ENCODE measurements at regions not wholly inside any gene's neighbourhood (a gene's known extent, or its start where the extent isn't known, plus 50 kb on each side); places are given as distances from the start of the nearest gene placed in this dataset.

DNA sequence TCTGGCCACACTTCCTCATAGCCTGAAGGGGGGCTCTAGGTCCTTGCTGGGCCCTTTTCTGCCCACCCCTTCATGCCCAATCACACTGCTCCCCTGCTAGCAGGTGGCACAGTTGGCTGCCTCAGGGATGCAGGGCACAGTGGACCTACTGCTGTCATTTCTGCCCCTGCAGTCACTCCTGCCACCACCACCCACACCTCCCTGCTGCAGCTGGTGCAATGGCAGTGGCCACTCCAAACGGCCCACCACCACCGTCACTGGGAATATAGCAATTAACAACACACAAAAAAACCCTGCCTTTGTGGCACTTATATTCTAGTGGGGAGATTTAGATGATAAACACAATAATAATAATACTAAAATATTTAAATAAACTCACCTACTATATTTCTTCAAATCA is 162.4 kb upstream of the DUSP10 start:
- H3K4me3 ChIP-seq = no peak overlapping the region
- TF ChIP-seq POLR2AphosphoS5 (IDR thresholded peaks at IDR 0.05) (no peak), EP300 (IDR thresholded peaks at IDR 0.05) (no peak), POLR2A (IDR thresholded peaks at IDR 0.05) (no peak)
- TF ChIP-seq, protein P1, sequence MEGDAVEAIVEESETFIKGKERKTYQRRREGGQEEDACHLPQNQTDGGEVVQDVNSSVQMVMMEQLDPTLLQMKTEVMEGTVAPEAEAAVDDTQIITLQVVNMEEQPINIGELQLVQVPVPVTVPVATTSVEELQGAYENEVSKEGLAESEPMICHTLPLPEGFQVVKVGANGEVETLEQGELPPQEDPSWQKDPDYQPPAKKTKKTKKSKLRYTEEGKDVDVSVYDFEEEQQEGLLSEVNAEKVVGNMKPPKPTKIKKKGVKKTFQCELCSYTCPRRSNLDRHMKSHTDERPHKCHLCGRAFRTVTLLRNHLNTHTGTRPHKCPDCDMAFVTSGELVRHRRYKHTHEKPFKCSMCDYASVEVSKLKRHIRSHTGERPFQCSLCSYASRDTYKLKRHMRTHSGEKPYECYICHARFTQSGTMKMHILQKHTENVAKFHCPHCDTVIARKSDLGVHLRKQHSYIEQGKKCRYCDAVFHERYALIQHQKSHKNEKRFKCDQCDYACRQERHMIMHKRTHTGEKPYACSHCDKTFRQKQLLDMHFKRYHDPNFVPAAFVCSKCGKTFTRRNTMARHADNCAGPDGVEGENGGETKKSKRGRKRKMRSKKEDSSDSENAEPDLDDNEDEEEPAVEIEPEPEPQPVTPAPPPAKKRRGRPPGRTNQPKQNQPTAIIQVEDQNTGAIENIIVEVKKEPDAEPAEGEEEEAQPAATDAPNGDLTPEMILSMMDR (IDR thresholded peaks at IDR 0.05) = no peak
- no peak for DNase-seq

DNA sequence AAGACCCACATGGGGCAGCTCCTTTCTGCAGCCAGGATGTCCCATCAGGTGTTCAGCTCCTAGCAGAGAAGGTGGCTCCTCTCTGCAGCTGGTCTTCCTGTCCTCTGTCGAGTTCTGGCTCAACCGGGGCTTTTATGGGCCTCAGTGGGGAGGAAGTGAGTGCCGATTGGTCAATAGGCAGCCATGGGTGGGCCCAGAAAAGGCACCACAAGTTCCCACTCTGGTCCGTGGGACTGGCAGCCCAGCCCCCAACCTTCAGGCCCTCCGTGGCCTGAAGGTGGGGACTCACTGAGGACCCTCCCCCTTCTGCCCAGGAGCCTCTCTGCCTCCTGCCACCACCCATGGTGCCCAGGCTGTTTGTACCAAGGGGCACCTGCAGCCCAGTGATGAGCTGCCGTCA is 161.7 kb upstream of the DUSP10 start:
- 82 to 83% methylated on average over 6 of the region's 6 CpGs for WGBS, 2 donors
- no peak for DNase-seq
- Histone ChIP-seq H3K9me3 (no peaks in the 10 kb centered on the region), H3K4me1 (peaks cover 0 to 4% (median 0%) of the 10 kb centered on the region in 4 donors), H3K27me3 (no peaks in the 10 kb centered on the region), H3K27ac (no peak overlapping the region), H3K36me3 (no peaks in the 10 kb centered on the region), H3K4me3 (no peak overlapping the region)
- intact Hi-C loops (cut with DNase I) = no loop called here
- TF ChIP-seq POLR2A (IDR thresholded peaks at IDR 0.05) = no peak
- TF ChIP-seq POLR2AphosphoS5 (IDR thresholded peaks at IDR 0.05) = no peak
- TF ChIP-seq, protein P1 (IDR thresholded peaks at IDR 0.05) = no peak
- TF ChIP-seq EP300 (IDR thresholded peaks at IDR 0.05) = no peak

More for the DNA sequence above, 162.4 kb upstream of the DUSP10 start:
- 82 to 91% methylated on average over 2 of the region's 2 CpGs for WGBS, 2 donors
- Histone ChIP-seq H3K27ac (no peak overlapping the region), H3K4me1 (peaks cover 0 to 4% (median 0%) of the 10 kb centered on the region in 4 donors), H3K27me3 (no peaks in the 10 kb centered on the region), H3K36me3 (no peaks in the 10 kb centered on the region), H3K9me3 (no peaks in the 10 kb centered on the region)
- intact Hi-C loops (cut with DNase I) = no loop called here

DNA sequence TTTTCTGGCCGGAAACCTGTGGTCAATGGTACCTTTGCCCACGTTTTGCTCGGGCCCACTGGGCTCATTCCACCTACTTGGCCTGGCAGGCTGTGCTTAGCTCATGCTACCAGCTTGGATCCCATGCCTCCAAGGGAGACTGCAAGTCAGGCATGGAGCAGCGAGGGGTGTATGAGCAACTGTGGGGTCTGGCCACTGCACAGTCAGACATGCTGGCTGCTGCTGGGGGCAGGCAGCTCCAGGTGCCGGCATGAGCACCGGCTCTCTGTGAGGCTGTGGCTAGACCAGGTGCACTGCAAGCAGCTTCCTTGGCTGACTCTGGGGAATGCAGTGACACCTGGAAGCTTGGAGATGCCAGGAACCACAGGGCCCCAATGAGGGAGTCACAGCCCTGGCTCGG is 161.1 kb upstream of the DUSP10 start:
- intact Hi-C loops (cut with DNase I) = no loop called here
- 88 to 92% methylated on average over 7 of the region's 7 CpGs for WGBS, 2 donors
- TF ChIP-seq, protein P1 (IDR thresholded peaks at IDR 0.05) = no peak
- TF ChIP-seq POLR2AphosphoS5 (IDR thresholded peaks at IDR 0.05) (no peak), POLR2A (IDR thresholded peaks at IDR 0.05) (no peak), EP300 (IDR thresholded peaks at IDR 0.05) (no peak)

DNA sequence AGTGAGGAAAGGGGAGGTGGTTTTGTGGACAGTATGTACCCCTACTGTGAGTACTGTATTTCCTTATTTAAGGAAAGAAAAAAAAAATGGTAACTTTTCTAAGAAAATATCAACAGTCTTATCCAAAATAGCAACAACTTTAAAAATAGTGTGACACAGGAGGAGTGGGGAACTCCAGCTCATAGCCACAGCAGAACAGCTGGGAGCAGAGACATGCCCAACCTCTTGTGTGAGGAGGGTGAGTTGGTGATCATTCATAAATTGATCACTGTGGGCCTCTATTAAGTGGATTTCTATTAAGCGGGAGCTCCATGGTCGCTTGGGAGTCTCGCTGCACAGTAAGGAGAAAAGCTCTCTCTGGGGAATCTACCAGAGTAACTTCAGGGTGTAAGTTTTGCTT is 158.8 kb upstream of the DUSP10 start:
- intact Hi-C loops (cut with DNase I) = no loop called here
- TF ChIP-seq POLR2AphosphoS5 (IDR thresholded peaks at IDR 0.05) (no peak), POLR2A (IDR thresholded peaks at IDR 0.05) (no peak), EP300 (IDR thresholded peaks at IDR 0.05) (no peak)
- TF ChIP-seq, protein P1 (IDR thresholded peaks at IDR 0.05) = no peak
- WGBS, 2 donors = 92 to 94% methylated on average over 3 of the region's 3 CpGs

More for the DNA sequence above, 161.1 kb upstream of the DUSP10 start:
- no peaks in the 10 kb centered on the region for H3K9me3 ChIP-seq
- H3K36me3 ChIP-seq = no peaks in the 10 kb centered on the region
- DNase-seq = no peak
- H3K4me1 ChIP-seq = peaks cover 0 to 4% (median 0%) of the 10 kb centered on the region in 4 donors
- no peak overlapping the region for H3K27ac ChIP-seq
- H3K27me3 ChIP-seq = no peaks in the 10 kb centered on the region
- no peak overlapping the region for H3K4me3 ChIP-seq

DNA sequence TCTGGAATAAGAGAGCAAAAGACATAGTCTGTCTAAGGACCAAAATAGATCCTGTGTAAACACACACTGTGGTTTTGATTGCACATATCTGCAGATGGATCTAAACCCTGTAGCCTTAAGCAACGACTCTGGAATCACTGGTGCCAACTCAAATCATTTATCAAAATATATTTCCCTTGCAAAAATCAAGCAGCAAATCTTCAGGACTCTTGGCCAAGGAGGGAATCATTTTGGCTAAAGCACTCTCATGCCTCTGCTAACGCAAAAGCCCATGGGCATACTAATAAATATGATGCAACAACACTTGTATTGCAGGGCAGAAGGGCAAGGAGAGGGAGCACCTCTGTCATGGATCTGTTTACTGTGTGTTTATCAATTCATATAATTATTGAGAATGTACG is 155.4 kb upstream of the DUSP10 start:
- H3K9me3 ChIP-seq = no peaks in the 10 kb centered on the region
- H3K4me1 ChIP-seq = no peaks in the 10 kb centered on the region
- H3K36me3 ChIP-seq = no peaks in the 10 kb centered on the region
- H3K27me3 ChIP-seq = no peaks in the 10 kb centered on the region
- intact Hi-C loops (cut with DNase I) = no loop called here
- TF ChIP-seq, protein P1 (IDR thresholded peaks at IDR 0.05) = no peak
- no peak for TF ChIP-seq POLR2AphosphoS5 (IDR thresholded peaks at IDR 0.05)
- no peak for TF ChIP-seq POLR2A (IDR thresholded peaks at IDR 0.05)
- TF ChIP-seq EP300 (IDR thresholded peaks at IDR 0.05) = no peak
- no peak overlapping the region for H3K4me3 ChIP-seq
- WGBS, 2 donors = 33 to 51% methylated on average over 3 of the region's 3 CpGs
- H3K27ac ChIP-seq = no peak overlapping the region
- DNase-seq = no peak

More for the DNA sequence above, 158.8 kb upstream of the DUSP10 start:
- no peaks in the 10 kb centered on the region for H3K27me3 ChIP-seq
- H3K4me1 ChIP-seq = peaks cover 0 to 2% (median 0%) of the 10 kb centered on the region in 4 donors
- no peak overlapping the region for H3K27ac ChIP-seq
- no peaks in the 10 kb centered on the region for H3K9me3 ChIP-seq
- no peaks in the 10 kb centered on the region for H3K36me3 ChIP-seq
- DNase-seq = no peak
- H3K4me3 ChIP-seq = no peak overlapping the region

Measured in sigmoid colon (tissue), 6 donors.